Activated CD4-positive, alpha-beta memory T cell treated with anti-CD3 and anti-CD28 coated beads, Interleukin-2, amount 10 ng/mL, durations not matched to agents 7 days and 5 days (primary cell): ENCODE measurements at regions not wholly inside any gene's neighbourhood (a gene's known extent, or its start where the extent isn't known, plus 50 kb on each side); places are given as distances from the start of the nearest gene placed in this dataset.

Experiments used
- CTCF ChIA-PET: fragments of 350-600 bp; sonication (Branson Sonifier 250); formaldehyde crosslinking; loops from one replicate; lab custom pipeline; 2021; ENCODE audit warnings: antibody characterized with exemption, inconsistent platforms; lab: Charles Lee
- POLR2A ChIA-PET: fragments of 350-600 bp; sonication (Branson Sonifier 250); formaldehyde crosslinking; loops from one replicate; lab custom pipeline; 2021; ENCODE audit warnings: antibody characterized with exemption; lab: Charles Lee
- DNase-seq: peaks from one replicate; pipeline ENCODE4 v3.0.0-alpha.2; 2020
- H3K27ac Mint-ChIP-seq: one replicate; pipeline ENCODE4 v1.8.0; 2021; ENCODE audit warnings: mild to moderate bottlenecking, mixed read lengths
- H3K27me3 Mint-ChIP-seq: one replicate; pipeline ENCODE4 v1.8.0; 2021; ENCODE audit warnings: mixed read lengths
- H3K36me3 Mint-ChIP-seq: one replicate; pipeline ENCODE4 v1.8.0; 2021; ENCODE audit warnings: low read depth, mixed read lengths
- H3K4me1 Mint-ChIP-seq: one replicate; pipeline ENCODE4 v1.8.0; 2021; ENCODE audit warnings: mixed read lengths
- H3K4me3 Mint-ChIP-seq: one replicate; pipeline ENCODE4 v1.8.0; 2021; ENCODE audit warnings: mild to moderate bottlenecking, mixed read lengths
- H3K9me3 Mint-ChIP-seq: one replicate; pipeline ENCODE4 v1.8.0; 2021; ENCODE audit warnings: mixed read lengths

DNA sequence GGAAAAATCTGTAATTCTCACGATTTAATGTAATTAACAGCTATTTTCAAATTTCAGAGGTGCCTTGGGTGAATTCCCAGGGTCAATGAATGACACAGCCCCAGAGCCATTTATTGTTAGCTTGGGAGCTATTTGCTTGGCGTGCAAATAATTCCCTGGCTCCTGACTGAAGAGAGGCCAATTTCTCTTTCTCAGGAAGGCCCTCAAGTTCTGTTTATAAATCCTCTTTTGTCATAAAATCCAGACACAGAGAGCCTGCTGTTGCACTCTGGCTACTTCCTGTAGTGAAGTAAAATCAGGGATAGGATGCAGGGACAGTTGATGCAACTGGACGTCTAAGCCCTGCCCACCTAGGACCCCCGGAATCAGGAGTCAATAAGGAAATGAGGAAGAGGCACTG, 154.3 kb downstream of the TMX1 start:
- H3K9me3 Mint-ChIP-seq: no peaks in the 10 kb centered on the region
- POLR2A ChIA-PET: no interaction called here
- no peak overlapping the region for H3K27ac Mint-ChIP-seq
- no peaks in the 10 kb centered on the region for H3K36me3 Mint-ChIP-seq
- peaks cover 14% of the 10 kb centered on the region for H3K27me3 Mint-ChIP-seq
- H3K4me3 Mint-ChIP-seq: no peak overlapping the region
- CTCF ChIA-PET: no interaction called here
- DNase-seq: no peak
- H3K4me1 Mint-ChIP-seq: no peaks in the 10 kb centered on the region

DNA sequence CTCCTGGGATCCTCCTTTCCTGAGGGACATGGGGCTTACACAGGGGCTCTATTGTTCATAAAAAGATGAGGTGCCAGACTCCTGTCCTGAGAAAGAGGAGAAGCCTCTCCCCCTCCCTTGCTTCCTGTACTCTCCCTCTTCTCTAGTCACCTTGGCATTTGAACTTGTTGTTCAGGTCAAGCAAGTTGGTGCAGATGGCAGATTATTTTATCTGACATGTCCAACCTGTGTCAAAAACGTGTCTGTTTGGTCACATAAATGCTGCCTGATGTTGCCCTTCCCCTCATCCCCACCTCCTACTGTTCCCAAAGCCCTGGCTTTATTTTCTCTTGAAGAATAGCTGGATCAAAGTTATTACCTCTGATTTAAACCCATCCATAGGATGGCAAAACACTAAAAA, 154.8 kb downstream of the TMX1 start:
- DNase-seq: no peak
- Mint-ChIP-seq H3K9me3 (no peaks in the 10 kb centered on the region), H3K27me3 (peaks cover 14% of the 10 kb centered on the region), H3K36me3 (no peaks in the 10 kb centered on the region), H3K27ac (no peak overlapping the region), H3K4me3 (no peak overlapping the region), H3K4me1 (no peaks in the 10 kb centered on the region)
- CTCF ChIA-PET: no interaction called here
- POLR2A ChIA-PET: no interaction called here

DNA sequence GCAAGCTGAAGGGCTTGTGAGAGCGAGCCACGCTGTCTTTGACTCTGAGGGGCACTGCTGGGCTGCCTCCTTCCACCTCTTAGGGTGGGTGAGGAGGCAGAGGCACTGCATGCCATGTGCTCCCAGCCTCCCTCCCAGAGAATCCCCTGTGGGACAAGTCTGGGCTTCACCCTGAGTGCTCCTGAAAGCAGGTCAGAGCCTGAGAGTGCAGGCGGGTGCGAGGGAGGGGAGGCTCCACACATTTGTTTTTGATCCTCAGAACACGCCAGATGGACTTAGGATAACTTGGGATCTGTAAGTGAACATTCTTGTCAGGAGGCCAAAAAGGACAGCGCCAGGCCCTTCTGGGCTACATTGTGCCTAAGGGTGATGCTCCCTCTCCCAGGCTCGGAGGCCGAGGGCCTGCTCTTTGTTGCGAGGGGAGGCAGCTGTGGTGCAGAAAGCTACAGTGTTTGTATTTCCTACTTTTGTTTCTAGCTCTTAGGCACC, 155.4 kb downstream of the TMX1 start:
- Mint-ChIP-seq H3K27ac (no peak overlapping the region), H3K4me3 (no peak overlapping the region), H3K27me3 (peaks cover 14% of the 10 kb centered on the region), H3K4me1 (no peaks in the 10 kb centered on the region), H3K9me3 (no peaks in the 10 kb centered on the region), H3K36me3 (no peaks in the 10 kb centered on the region)
- ChIA-PET POLR2A (no interaction called here), CTCF (no interaction called here)
- no peak for DNase-seq

DNA sequence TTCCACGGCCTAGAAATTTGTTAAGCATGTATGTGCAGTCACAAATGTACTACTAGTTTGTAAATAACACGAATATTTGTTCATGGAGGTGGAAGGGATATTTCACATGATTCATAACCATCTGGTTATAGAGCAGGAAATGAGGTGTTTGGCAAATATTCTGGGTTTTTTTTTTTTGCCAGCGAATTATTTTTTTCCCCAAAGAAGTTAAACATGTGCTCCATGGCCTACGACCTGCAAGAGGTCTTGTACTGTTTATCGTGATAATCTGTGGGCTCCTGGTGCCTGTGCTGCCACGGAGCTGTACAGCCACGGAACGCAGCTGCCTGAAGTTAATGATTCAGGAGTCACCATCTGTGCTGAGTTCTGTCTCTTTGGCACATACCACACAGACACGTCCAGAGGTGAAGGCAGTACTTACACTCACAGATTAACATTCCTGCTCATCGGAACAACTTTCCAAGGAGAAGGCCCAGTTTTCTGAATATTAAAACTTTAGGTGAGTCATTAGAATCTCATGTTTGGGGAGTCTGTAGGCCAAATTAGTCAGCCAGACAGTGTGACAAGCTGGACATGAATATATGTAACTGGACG, 156.3 kb downstream of the TMX1 start:
- no peaks in the 10 kb centered on the region for H3K4me1 Mint-ChIP-seq
- no peaks in the 10 kb centered on the region for H3K9me3 Mint-ChIP-seq
- no peak for DNase-seq
- no peak overlapping the region for H3K27ac Mint-ChIP-seq
- no peaks in the 10 kb centered on the region for H3K36me3 Mint-ChIP-seq
- ChIA-PET CTCF (no interaction called here), POLR2A (no interaction called here)
- H3K27me3 Mint-ChIP-seq: peaks cover 14% of the 10 kb centered on the region
- no peak overlapping the region for H3K4me3 Mint-ChIP-seq

DNA sequence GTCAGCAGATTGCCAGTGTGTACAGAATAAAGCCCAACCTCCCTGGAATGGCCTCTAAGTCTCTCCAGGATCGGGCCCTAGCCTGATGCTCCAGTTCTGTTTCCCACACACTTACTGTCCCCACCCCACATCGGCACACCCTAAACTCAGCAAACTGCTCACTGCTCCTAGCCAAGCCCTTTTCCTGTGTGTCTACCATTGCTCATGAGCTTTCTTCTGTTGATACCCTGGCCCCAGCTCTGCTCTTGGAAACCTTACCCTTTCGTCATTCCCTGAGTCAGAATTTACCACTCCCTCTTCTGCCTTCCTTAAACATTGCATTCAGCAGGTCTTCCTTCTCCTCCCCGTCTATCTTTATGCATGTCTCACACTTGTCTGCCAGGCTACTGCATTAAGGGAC, 158.9 kb downstream of the TMX1 start:
- Mint-ChIP-seq H3K27ac (no peak overlapping the region), H3K9me3 (no peaks in the 10 kb centered on the region), H3K27me3 (peaks cover 14% of the 10 kb centered on the region), H3K36me3 (no peaks in the 10 kb centered on the region), H3K4me1 (no peaks in the 10 kb centered on the region), H3K4me3 (no peak overlapping the region)
- ChIA-PET POLR2A (no interaction called here), CTCF (no interaction called here)
- no peak for DNase-seq

DNA sequence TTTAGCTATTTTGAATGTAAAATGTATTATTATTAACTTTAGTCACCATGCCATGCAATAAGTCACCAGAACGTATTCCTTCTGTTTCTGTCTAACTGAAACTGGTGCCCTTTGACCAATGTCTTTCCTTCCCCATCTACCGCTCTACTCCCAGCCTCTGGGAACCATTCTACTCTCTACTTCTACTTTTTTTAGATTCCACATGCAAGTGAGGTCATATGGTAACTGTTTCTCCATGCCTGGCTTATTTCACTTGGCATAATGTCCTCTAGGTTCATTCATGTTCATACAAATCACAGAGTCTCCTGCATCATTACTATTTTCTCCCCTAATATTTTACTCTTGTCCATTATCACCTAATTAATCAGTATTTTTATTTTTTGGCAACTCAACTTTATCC, 160.1 kb downstream of the TMX1 start:
- H3K36me3 Mint-ChIP-seq: no peaks in the 10 kb centered on the region
- H3K4me1 Mint-ChIP-seq: no peaks in the 10 kb centered on the region
- peaks cover 18% of the 10 kb centered on the region for H3K27me3 Mint-ChIP-seq
- DNase-seq: no peak
- no peak overlapping the region for H3K27ac Mint-ChIP-seq
- no peaks in the 10 kb centered on the region for H3K9me3 Mint-ChIP-seq
- ChIA-PET POLR2A (no interaction called here), CTCF (no interaction called here)
- H3K4me3 Mint-ChIP-seq: no peak overlapping the region

DNA sequence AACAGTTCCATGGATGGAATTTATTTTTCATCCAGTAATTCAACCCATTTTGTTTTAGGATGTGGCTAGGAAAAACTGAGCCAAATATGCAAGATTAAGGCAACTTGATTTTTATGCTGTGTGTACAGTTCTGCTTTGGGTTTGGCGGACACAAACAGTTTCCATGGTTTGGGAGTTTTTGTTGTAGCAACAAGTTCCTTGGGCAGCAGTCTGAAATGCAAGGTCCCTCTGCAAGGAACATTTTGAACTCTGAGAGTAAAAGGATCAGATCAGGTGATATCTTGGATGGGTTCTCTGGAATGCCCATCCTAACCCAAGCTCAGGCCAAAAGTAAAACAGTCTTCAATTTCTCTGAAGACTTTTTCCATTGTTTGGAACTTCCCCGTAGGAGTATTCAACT, 161.2 kb downstream of the TMX1 start:
- Mint-ChIP-seq H3K4me3 (no peak overlapping the region), H3K36me3 (no peaks in the 10 kb centered on the region), H3K9me3 (no peaks in the 10 kb centered on the region), H3K4me1 (no peaks in the 10 kb centered on the region), H3K27ac (no peak overlapping the region), H3K27me3 (peaks cover 20% of the 10 kb centered on the region)
- no peak for DNase-seq
- ChIA-PET POLR2A (no interaction called here), CTCF (no interaction called here)

DNA sequence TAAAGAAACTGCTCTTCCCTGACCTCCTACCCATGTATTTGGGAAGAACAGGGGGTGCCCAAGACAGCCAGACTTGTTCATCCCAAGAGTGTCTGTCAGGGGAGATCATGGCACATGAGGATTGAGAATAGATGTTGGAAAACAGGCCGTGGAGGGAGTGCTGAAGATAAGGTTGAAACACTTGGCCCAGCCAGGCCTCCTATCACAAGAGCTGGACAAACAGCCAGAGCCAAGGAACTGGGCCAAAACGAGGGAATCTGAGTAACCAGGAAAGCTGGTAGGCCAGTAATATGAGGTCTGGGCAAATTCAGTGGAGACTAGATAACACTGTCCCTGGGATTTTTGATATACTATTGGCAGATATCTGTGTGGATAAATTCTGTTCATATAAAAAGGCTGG, 161.7 kb downstream of the TMX1 start:
- CTCF ChIA-PET: no interaction called here
- no peaks in the 10 kb centered on the region for H3K36me3 Mint-ChIP-seq
- no peaks in the 10 kb centered on the region for H3K9me3 Mint-ChIP-seq
- H3K27me3 Mint-ChIP-seq: peaks cover 19% of the 10 kb centered on the region
- H3K27ac Mint-ChIP-seq: no peak overlapping the region
- no peaks in the 10 kb centered on the region for H3K4me1 Mint-ChIP-seq
- DNase-seq: no peak
- POLR2A ChIA-PET: no interaction called here
- H3K4me3 Mint-ChIP-seq: no peak overlapping the region

DNA sequence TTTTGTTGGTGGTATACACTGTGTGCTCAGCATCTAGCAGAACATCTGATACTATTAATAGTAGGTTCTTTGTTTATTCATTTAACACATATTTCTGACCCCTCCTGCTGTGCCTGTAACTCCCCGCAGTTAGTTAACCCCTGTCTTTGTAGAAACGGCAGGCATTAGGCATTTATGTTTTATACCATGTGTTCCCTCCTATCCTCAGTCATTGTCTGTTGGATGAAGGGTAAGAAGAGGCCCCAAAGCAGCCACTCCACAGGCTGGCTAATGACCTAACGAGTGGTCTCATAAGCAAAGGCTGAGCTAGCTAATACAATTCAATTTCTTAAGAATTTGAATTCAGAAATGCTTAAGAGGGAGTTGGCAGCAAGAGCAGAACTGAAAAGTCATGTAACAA, 170.8 kb downstream of the TMX1 start:
- Mint-ChIP-seq H3K27me3 (peaks cover 1% of the 10 kb centered on the region), H3K4me1 (no peaks in the 10 kb centered on the region), H3K4me3 (no peak overlapping the region), H3K9me3 (no peaks in the 10 kb centered on the region), H3K36me3 (no peaks in the 10 kb centered on the region), H3K27ac (no peak overlapping the region)
- DNase-seq: no peak
- POLR2A ChIA-PET: no interaction called here
- CTCF ChIA-PET: no interaction called here

DNA sequence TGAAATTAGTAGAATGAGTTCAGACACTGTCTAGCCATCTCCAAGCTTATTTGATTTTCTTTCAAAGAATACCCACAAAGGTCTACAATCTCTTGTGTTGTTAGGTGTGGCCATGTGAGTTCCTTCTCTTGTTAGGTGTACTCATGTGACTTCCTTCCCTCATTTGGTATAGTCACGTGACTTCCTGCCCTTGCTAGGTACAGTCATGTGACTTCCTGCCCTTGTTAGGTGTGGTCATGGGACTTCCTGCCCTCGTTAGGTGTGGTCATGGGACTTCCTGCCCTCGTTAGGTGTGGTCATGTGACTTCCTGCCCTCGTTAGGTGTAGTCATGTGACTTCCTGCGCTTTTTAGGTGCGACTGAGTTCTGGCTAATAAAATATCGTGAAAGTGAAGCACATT, 179.6 kb downstream of the TMX1 start:
- peak; percentile 44 for DNase-seq
- ChIA-PET CTCF (no interaction called here), POLR2A (no interaction called here)
- Mint-ChIP-seq H3K27me3 (peaks cover 9% of the 10 kb centered on the region), H3K9me3 (peaks cover 17% of the 10 kb centered on the region), H3K4me1 (peaks cover 14% of the 10 kb centered on the region), H3K36me3 (peaks cover 11% of the 10 kb centered on the region), H3K4me3 (no peak overlapping the region), H3K27ac (peak overlapping the region; percentile 72)

DNA sequence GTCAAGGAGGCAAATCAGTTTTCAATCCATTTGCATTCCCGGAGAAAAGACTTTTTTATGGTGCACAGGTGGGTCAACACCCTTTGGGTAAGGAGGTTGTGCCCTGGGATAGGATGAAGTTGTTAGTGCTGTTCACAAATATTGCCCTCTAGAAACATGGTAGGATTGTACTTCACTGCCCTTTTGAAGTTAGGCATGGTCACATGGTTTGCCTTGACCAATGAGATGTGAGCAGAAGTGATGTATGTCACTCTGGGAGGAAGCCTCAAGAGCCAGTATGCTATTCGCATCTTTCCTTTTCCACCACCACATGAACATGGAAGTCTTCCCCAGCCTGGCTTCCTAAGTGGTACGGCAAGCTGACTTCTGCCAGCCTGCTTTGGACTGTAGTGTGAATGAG, 182.7 kb downstream of the TMX1 start:
- POLR2A ChIA-PET: no interaction called here
- CTCF ChIA-PET: no interaction called here
- peaks cover 2% of the 10 kb centered on the region for H3K27me3 Mint-ChIP-seq

DNA sequence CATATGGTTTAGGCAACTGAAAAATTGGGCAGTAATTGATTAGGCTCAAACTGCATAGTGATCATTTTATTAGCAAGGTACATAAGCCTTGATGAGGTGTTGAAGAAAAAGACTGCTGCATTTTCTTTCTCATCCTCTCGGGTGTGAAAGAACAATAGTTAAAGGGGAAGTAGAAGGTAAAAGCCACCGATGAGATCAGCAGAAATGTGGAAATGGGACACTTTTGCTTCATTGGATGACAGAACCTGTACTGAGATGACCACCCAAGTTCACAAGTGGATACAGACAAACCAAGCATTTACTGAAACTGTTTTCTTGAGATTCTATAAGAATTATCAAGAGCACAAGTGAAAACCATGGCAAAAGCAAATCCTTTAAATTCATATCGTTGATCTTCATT, 184.0 kb downstream of the TMX1 start:
- Mint-ChIP-seq H3K4me1 (peaks cover 14% of the 10 kb centered on the region), H3K27me3 (no peaks in the 10 kb centered on the region), H3K4me3 (no peak overlapping the region), H3K9me3 (peaks cover 17% of the 10 kb centered on the region), H3K36me3 (peaks cover 11% of the 10 kb centered on the region), H3K27ac (no peak overlapping the region)
- no peak for DNase-seq
- CTCF ChIA-PET: no interaction called here
- POLR2A ChIA-PET: no interaction called here

More for the DNA sequence above, 182.7 kb downstream of the TMX1 start:
- Mint-ChIP-seq H3K4me3 (no peak overlapping the region), H3K36me3 (peaks cover 11% of the 10 kb centered on the region), H3K9me3 (peaks cover 17% of the 10 kb centered on the region), H3K27ac (no peak overlapping the region), H3K4me1 (peaks cover 14% of the 10 kb centered on the region)
- DNase-seq: no peak

DNA sequence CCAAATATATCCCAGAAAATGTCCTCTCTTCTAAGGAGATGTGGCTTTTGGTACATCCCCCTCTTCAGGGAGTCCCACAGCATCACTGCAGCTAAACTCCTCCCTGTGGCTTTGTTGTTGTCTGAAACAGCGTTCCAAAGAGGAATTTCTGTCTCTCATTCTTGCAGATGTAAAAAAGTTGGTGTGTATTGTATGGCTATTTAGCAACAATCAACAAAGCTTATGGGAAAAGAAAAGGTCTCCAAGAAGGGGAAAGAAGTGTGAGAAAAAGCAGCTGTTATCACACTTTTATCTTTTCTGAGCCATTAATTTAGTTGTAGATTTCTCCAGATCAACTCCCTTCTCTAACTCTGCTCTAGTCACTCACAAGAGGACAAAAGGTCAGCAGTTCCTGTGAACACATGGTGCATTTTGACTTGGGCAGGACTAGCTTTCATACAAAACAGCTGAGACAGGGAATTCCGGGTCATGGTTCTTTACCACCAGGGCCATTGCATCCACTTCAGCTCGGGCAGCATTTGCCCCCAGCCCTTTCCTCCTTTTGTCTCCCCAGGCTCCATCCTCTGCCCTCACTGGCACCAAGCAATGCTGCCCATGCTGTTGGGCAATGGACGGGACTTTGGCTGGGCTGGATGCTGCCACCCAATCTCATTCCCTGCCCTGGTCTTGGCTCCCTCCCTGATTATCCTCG, 184.7 kb downstream of the TMX1 start:
- H3K27me3 Mint-ChIP-seq: no peaks in the 10 kb centered on the region
- no peak for DNase-seq
- no peak overlapping the region for H3K4me3 Mint-ChIP-seq
- H3K27ac Mint-ChIP-seq: no peak overlapping the region
- ChIA-PET CTCF (no interaction called here), POLR2A (no interaction called here)
- H3K36me3 Mint-ChIP-seq: peaks cover 7% of the 10 kb centered on the region
- H3K4me1 Mint-ChIP-seq: peaks cover 10% of the 10 kb centered on the region
- H3K9me3 Mint-ChIP-seq: peaks cover 13% of the 10 kb centered on the region

DNA sequence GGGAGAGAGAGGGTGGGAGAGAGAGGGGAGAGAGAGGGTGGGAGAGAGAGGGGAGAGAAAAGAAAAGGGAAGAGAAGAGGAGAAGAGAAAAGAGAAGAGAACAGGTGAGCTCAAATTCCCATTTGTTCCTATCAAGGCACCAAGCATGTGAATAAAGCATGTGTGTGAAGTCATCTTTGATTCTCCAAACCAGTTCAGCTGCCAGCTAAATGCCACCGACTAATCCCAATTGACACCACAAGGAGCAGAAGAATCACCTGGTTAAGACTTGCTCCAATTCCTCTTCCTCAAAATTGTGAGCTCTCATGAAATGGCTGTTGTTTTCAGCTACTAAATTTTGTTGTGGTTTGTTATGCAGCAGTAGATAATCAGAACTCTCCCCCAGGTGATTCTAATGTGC, 188.9 kb downstream of the TMX1 start:
- no peak overlapping the region for H3K4me3 Mint-ChIP-seq
- H3K4me1 Mint-ChIP-seq: no peaks in the 10 kb centered on the region
- no peak overlapping the region for H3K27ac Mint-ChIP-seq
- ChIA-PET CTCF (no interaction called here), POLR2A (no interaction called here)
- peaks cover 13% of the 10 kb centered on the region for H3K27me3 Mint-ChIP-seq
- H3K9me3 Mint-ChIP-seq: no peaks in the 10 kb centered on the region
- no peak for DNase-seq
- H3K36me3 Mint-ChIP-seq: no peaks in the 10 kb centered on the region
